Stimulated activated naive CD8-positive, alpha-beta T cell treated with anti-CD3 and anti-CD28 coated beads, Interleukin-15, amount 100 ng/mL, for 72 hours (primary cell): ENCODE measurements at regions not wholly inside any gene's neighbourhood (a gene's known extent, or its start where the extent isn't known, plus 50 kb on each side); places are given as distances from the start of the nearest gene placed in this dataset.
"Not testable (repeated sequence)": the region's sequence is repeated elsewhere in the genome, so short reads cannot be mapped to it uniquely, and the experiment has no call there.

Source experiments
- ATAC-seq: fragments of 150-1000 bp; cut with Tn5 transposase; 2 replicates; pipeline ENCODE4 v1.10.0; 2021; ENCODE audit warnings: mild to moderate bottlenecking, moderate library complexity
- DNase-seq, 2 donors: peaks; one replicate each; pipeline ENCODE4 v3.0.0; 2021 to 2022
- H3K27ac Mint-ChIP-seq, 2 donors: one replicate each; pipeline ENCODE4 v1.8.0; 2022; ENCODE audit warnings: mild to moderate bottlenecking in 2 of 2, mixed read lengths in 2 of 2, moderate library complexity in 2 of 2
- H3K27me3 Mint-ChIP-seq: one replicate; pipeline ENCODE4 v1.8.0; 2022; ENCODE audit warnings: mixed read lengths
- H3K4me1 Mint-ChIP-seq: one replicate; pipeline ENCODE4 v1.8.0; 2022; ENCODE audit warnings: mild to moderate bottlenecking, mixed read lengths
- H3K4me3 Mint-ChIP-seq, 2 donors: one replicate each; pipeline ENCODE4 v1.8.0; 2022; ENCODE audit warnings: mild to moderate bottlenecking in 2 of 2, mixed read lengths in 2 of 2, moderate library complexity in 1 of 2
- H3K9me3 Mint-ChIP-seq, 2 donors: one replicate each; pipeline ENCODE4 v1.8.0; 2022; ENCODE audit warnings: mixed read lengths in 2 of 2

GRCh38 chr7:56206420-56206819 is 90.2 kb upstream of the NUPR2 start:
- Mint-ChIP-seq H3K27me3 (no peaks in the 10 kb centered on the region), H3K9me3 (peaks cover 0 to 5% of the 10 kb centered on the region in 2 donors), H3K27ac (no peak overlapping the region), H3K4me1 (no peaks in the 10 kb centered on the region), H3K4me3 (no peak overlapping the region)
- ATAC-seq (no peak), DNase-seq (no peak)

DNA sequence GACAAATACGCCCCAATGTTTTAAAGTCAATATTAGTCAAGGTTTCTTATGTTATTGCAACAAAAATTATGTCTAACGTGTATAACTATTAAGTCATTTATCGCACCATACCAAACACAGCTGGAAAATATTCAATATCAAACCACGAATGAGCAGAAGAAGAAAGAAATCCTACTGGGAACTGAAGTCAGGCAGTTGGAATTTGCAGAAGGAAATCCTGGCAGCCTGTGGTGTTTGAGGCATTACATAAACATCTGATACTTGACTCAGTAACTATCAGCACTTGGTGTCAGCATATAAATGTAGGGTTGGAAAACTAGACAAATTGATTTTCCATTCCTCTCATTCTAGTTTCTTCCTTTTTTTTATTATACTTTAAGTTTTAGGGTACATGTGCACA is 83.4 kb upstream of the NUPR2 start:
- no peak for ATAC-seq
- H3K27me3 Mint-ChIP-seq, result no peaks in the 10 kb centered on the region

GRCh38 chr7:56196195-56196594 is 80.0 kb upstream of the NUPR2 start:
- DNase-seq, ATAC-seq, H3K4me1 Mint-ChIP-seq, H3K27ac Mint-ChIP-seq, H3K4me3 Mint-ChIP-seq: not testable (repeated sequence)
- H3K9me3 Mint-ChIP-seq, result peaks cover 0 to 10% of the 10 kb centered on the region in 2 donors
- H3K27me3 Mint-ChIP-seq, result peaks cover 16% of the 10 kb centered on the region

More for the DNA sequence above, 83.4 kb upstream of the NUPR2 start:
- no peak overlapping the region for H3K4me3 Mint-ChIP-seq
- DNase-seq, result no peak
- H3K4me1 Mint-ChIP-seq, result no peaks in the 10 kb centered on the region
- H3K27ac Mint-ChIP-seq, result no peak overlapping the region
- H3K9me3 Mint-ChIP-seq, result peaks cover 0 to 10% of the 10 kb centered on the region in 2 donors

DNA sequence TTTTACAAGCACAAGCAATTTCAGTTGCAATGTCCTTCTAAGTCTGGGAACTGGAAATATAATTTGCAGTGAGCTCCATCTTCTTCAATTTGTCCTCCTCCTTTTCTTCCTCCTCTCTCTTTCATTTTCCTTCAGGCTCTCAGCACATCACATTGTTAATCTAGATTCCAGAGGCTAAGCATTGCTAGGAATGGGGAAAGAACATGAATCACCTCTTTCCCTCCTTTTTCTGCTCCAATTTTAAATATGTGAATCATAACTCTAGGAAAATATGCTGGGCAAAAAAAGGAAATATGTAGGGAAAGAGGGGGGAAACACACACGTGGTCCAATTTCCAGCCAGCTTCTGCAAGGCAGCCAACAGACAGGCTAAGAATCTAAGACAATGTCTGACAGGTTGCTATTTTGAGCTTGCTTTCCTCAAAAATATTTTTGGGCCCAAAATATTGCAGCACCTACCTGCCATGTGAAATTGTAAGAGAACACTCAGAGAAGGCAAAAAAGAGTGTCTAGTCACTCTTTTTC is 72.7 kb upstream of the NUPR2 start:
- H3K27me3 Mint-ChIP-seq, result peaks cover 16% of the 10 kb centered on the region
- no peaks in the 10 kb centered on the region for H3K4me1 Mint-ChIP-seq
- DNase-seq (no peak), ATAC-seq (no peak)
- H3K4me3 Mint-ChIP-seq, result no peak overlapping the region
- H3K27ac Mint-ChIP-seq, result no peak overlapping the region
- peaks cover 0 to 5% of the 10 kb centered on the region in 2 donors for H3K9me3 Mint-ChIP-seq

GRCh38 chr7:56188376-56188775 is 72.2 kb upstream of the NUPR2 start:
- no peak for DNase-seq
- peaks cover 11% of the 10 kb centered on the region for H3K27me3 Mint-ChIP-seq
- no peak overlapping the region for H3K27ac Mint-ChIP-seq
- H3K9me3 Mint-ChIP-seq, result peaks cover 0 to 5% of the 10 kb centered on the region in 2 donors
- H3K4me3 Mint-ChIP-seq, result no peak overlapping the region
- peaks cover 2% of the 10 kb centered on the region for H3K4me1 Mint-ChIP-seq
- no peak for ATAC-seq

DNA sequence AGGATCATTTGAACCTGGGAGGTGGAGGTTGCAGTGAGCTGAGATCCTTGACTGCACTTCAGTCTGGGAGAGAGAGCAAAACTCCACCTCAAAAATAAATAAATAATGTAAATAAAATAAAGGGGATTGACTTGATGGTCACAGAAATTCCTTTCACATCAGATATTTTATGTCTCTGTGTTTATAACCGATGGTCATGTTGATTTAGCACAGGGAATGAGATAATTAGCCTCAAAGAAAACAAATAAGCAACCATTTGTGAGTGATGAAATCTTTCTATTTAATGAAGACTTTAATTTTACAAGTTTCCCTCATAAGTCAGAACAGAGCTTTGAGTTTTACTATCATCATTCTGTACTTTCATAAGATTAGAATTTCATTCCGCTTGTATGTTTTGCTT is 64.8 kb upstream of the NUPR2 start:
- no peak overlapping the region for H3K27ac Mint-ChIP-seq
- peaks cover 0 to 4% of the 10 kb centered on the region in 2 donors for H3K9me3 Mint-ChIP-seq
- DNase-seq (no peak), ATAC-seq (no peak)
- H3K4me1 Mint-ChIP-seq, result peaks cover 6% of the 10 kb centered on the region
- peaks cover 10% of the 10 kb centered on the region for H3K27me3 Mint-ChIP-seq
- no peak overlapping the region for H3K4me3 Mint-ChIP-seq

DNA sequence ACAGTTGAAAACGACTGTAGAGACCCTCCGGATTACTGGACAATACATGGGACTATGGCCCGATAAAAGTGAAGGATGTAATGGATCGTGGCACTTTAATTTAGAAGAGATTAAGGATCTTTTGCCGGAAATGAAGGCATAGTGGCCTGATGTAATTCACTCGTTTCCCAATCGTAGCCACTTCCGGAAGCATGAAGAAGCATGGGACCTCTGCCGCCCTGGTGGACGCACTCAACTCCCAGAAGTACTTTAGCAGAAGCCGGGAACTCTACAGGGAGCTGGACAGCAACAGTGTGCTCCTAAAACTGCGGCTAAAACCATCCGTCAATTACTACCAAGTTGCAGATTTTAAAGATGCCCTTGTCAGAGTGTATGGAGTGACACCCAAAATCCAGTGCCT is 59.6 kb upstream of the NUPR2 start:
- H3K27ac Mint-ChIP-seq, result no peak overlapping the region
- ATAC-seq (no peak), DNase-seq (no peak)
- H3K9me3 Mint-ChIP-seq, result peaks cover 0 to 4% of the 10 kb centered on the region in 2 donors
- H3K27me3 Mint-ChIP-seq, result peaks cover 47% of the 10 kb centered on the region
- H3K4me3 Mint-ChIP-seq, result peak overlapping the region; percentile 4 to 55
- no peaks in the 10 kb centered on the region for H3K4me1 Mint-ChIP-seq

DNA sequence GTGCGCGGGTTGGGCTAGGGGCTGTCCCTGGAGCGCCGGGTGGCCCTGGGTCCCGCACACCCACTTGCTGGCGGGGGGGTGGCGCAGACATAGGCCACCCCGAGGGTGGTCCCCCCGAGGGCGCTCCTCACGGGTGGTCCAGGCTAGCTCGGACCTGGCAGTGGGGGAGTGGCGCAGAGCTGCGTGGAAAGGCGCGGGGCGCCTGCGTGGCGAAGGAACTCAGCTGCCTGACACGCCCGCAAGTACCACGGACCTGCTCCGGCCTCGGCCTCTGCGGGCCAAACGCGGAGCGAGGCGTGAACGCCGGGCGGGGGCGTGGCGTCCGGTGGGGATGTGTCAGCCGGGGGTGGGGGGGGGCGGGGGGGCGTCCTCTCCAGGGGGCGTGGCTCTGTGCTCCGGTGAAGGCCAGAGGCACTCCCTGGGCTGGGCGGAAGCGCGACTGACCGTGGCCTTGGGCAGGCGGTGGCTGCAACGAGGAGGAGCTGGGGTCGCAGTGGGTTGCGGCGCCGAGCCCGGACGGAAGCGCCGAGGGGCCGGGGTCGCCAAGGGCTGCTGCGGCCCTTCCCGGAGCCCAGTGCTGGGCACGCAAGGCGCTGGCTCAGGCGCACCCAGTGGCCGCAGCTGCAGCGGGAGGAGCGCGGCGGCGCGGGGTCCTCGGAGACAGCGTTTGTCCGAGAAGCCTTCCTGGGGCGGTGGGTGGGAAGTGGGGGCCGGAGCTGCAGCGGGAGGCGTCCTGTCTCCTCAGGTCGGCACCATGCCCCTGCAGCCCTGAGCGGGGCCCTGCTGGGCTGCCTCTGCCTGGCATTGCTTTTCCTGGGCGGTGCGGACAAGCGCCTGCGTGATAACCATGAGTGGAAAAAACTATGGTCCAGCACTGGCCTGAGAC is 58.9 kb upstream of the NUPR2 start:
- DNase-seq (no peak), ATAC-seq (peak; percentile 60)
- no peak overlapping the region for H3K27ac Mint-ChIP-seq
- H3K27me3 Mint-ChIP-seq, result peaks cover 49% of the 10 kb centered on the region
- H3K4me1 Mint-ChIP-seq, result no peaks in the 10 kb centered on the region
- H3K4me3 Mint-ChIP-seq, result peak overlapping the region; percentile 4 to 55
- peaks cover 0 to 4% of the 10 kb centered on the region in 2 donors for H3K9me3 Mint-ChIP-seq

GRCh38 chr7:56174346-56174874 is 58.2 kb upstream of the NUPR2 start:
- DNase-seq (no peak), ATAC-seq (peak; percentile 12)
- Mint-ChIP-seq H3K27me3 (peaks cover 49% of the 10 kb centered on the region), H3K9me3 (peaks cover 0 to 4% of the 10 kb centered on the region in 2 donors), H3K27ac (no peak overlapping the region), H3K4me3 (peak overlapping the region in 1 of 2 donors; percentile 63), H3K4me1 (no peaks in the 10 kb centered on the region)
